DND-41 (cell line): ENCODE measurements at regions not wholly inside any gene's neighbourhood (a gene's known extent, or its start where the extent isn't known, plus 50 kb on each side); places are given as distances from the start of the nearest gene placed in this dataset.

Source experiments
- CTCF ChIP-seq: IDR thresholded peaks from 2 replicates; pipeline ENCODE4 v1.5.1; 2012; ENCODE audit warnings: borderline replicate concordance, low read length, moderate library complexity, mild to moderate bottlenecking; ENCODE audit not compliant: poor library complexity, severe bottlenecking; ENCODE audit errors: extremely low read depth
- EZH2 ChIP-seq: IDR thresholded peaks from 3 replicates; pipeline ENCODE4 v1.6.1; 2012; ENCODE audit warnings: borderline replicate concordance, low read depth, mild to moderate bottlenecking, moderate library complexity, low read length, inconsistent platforms; ENCODE audit not compliant: severe bottlenecking

GRCh38 chr2:66994654-66995053 is 402.5 kb upstream of the ETAA1 start:
- TF ChIP-seq CTCF (no peak), EZH2 (no peak)
